ENCODE measurements at regions not wholly inside any gene's neighbourhood (a gene's known extent, or its start where the extent isn't known, plus 50 kb on each side); places are given as distances from the start of the nearest gene placed in this dataset.

DNA sequence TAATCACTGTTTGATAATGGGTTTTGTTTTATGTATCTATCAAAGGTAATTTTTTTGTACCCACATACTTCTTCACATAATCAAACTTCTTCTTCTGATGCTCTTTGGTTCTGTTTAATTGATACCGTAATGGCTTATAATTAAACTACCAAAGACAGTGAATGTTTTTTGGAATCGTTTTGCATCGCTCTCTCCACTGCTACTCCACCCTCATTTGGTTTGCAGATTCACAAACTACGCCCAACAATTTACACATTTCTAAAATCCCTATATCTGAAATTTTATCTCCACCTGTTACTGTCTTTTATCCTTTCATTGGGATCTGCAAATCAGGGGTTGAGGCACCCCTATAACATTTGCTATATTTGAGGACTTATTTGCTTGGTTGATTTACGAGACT lies 319.6 kb downstream of the RWDD3 start:
- Histone ChIP-seq H3K9me3 (ENCODE audit: insufficient read depth, low read depth, low read length) (no peaks in the 10 kb centered on the region; the same call in 1 of the 2 replicates), H3K27me3 (ENCODE audit: insufficient read depth, low read length, poor library complexity, severe bottlenecking) (no peaks in the 10 kb centered on the region), H3K79me2 (ENCODE audit: insufficient read depth, low read length) (no peaks in the 10 kb centered on the region), H3K4me3 (ENCODE audit: low read length, poor library complexity, severe bottlenecking) (no peak overlapping the region), H3F3A (ENCODE audit: low read depth) (no peaks in the 10 kb centered on the region), H3K9ac (ENCODE audit: low read depth, low read length, poor library complexity, severe bottlenecking) (no peak overlapping the region), H3K9me2 (replicated peaks; ENCODE audit: low read depth, low read length) (no peaks in the 10 kb centered on the region), H3K4me1 (ENCODE audit: insufficient read depth, low read length, poor library complexity, severe bottlenecking) (no peaks in the 10 kb centered on the region), H3K4me2 (ENCODE audit: low read depth, low read length, poor library complexity, severe bottlenecking) (no peak overlapping the region), H3K36me3 (ENCODE audit: insufficient read depth, low read length) (no peaks in the 10 kb centered on the region), H2AFZ (ENCODE audit: low read length) (no peak overlapping the region), H4K20me1 (ENCODE audit: insufficient read depth, low read length, poor library complexity, severe bottlenecking) (no peaks in the 10 kb centered on the region)
- TF ChIP-seq, protein P1, sequence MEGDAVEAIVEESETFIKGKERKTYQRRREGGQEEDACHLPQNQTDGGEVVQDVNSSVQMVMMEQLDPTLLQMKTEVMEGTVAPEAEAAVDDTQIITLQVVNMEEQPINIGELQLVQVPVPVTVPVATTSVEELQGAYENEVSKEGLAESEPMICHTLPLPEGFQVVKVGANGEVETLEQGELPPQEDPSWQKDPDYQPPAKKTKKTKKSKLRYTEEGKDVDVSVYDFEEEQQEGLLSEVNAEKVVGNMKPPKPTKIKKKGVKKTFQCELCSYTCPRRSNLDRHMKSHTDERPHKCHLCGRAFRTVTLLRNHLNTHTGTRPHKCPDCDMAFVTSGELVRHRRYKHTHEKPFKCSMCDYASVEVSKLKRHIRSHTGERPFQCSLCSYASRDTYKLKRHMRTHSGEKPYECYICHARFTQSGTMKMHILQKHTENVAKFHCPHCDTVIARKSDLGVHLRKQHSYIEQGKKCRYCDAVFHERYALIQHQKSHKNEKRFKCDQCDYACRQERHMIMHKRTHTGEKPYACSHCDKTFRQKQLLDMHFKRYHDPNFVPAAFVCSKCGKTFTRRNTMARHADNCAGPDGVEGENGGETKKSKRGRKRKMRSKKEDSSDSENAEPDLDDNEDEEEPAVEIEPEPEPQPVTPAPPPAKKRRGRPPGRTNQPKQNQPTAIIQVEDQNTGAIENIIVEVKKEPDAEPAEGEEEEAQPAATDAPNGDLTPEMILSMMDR (conservative IDR thresholded peaks at IDR 0.05; ENCODE audit: low read length): no peak
- no peak for TF ChIP-seq EZH2phosphoT487 (IDR thresholded peaks at IDR 0.05; ENCODE audit: borderline replicate concordance)

DNA sequence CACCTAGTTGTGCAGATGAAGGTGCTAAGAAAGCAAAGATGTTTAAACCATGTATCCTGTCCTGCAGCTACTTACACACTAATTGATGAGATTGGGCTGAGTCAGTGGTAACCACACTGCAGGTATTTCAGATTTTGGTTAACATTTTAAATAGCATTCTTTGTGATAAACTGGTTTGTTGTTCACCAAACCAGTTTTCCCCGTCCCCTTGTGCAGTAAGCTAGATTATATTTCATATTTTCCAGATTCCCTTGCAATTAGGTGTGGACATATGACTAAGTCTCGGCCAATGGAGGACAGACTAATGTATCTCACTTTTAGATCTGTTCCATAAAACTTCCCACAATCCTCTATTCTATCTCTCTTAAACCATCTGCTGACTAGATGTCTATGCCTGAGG lies 320.4 kb downstream of the RWDD3 start:
- H3K4me3 ChIP-seq (ENCODE audit: low read length, poor library complexity, severe bottlenecking): no peak overlapping the region
- H3K4me1 ChIP-seq (ENCODE audit: insufficient read depth, low read length, poor library complexity, severe bottlenecking): no peaks in the 10 kb centered on the region
- no peaks in the 10 kb centered on the region for H3K79me2 ChIP-seq (ENCODE audit: insufficient read depth, low read length)
- H2AFZ ChIP-seq (ENCODE audit: low read length): no peak overlapping the region
- H4K20me1 ChIP-seq (ENCODE audit: insufficient read depth, low read length, poor library complexity, severe bottlenecking): no peaks in the 10 kb centered on the region
- no peaks in the 10 kb centered on the region for H3K9me2 ChIP-seq (replicated peaks; ENCODE audit: low read depth, low read length)
- no peaks in the 10 kb centered on the region; the same call in 1 of the 2 replicates for H3K9me3 ChIP-seq (ENCODE audit: insufficient read depth, low read depth, low read length)
- no peaks in the 10 kb centered on the region for H3F3A ChIP-seq (ENCODE audit: low read depth)
- H3K4me2 ChIP-seq (ENCODE audit: low read depth, low read length, poor library complexity, severe bottlenecking): no peak overlapping the region
- TF ChIP-seq, protein P1 (conservative IDR thresholded peaks at IDR 0.05; ENCODE audit: low read length): no peak
- no peak for TF ChIP-seq EZH2phosphoT487 (IDR thresholded peaks at IDR 0.05; ENCODE audit: borderline replicate concordance)
- H3K36me3 ChIP-seq (ENCODE audit: insufficient read depth, low read length): no peaks in the 10 kb centered on the region
- H3K27me3 ChIP-seq (ENCODE audit: insufficient read depth, low read length, poor library complexity, severe bottlenecking): no peaks in the 10 kb centered on the region
- H3K9ac ChIP-seq (ENCODE audit: low read depth, low read length, poor library complexity, severe bottlenecking): no peak overlapping the region

DNA sequence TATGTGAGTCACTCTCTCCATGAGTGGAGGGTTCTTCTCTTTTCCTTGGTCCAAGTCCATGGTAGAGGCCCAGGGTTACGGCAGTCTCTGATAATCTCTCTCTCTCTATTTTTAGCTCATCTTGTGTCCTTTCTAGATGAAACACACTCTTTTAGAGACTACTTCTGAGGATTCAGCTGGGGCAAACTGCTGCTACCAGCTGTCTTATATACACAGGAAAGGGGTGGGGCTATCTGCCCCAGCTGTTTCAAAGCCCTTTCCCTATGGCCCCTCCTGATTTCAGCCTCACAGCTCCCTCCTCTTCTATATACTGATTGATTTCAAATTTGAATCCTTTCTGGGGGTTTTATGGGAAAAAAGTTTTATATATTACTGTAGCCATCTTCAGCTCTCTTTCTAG lies 324.8 kb downstream of the RWDD3 start:
- Histone ChIP-seq H4K20me1 (ENCODE audit: insufficient read depth, low read length, poor library complexity, severe bottlenecking) (no peaks in the 10 kb centered on the region), H3K27me3 (ENCODE audit: insufficient read depth, low read length, poor library complexity, severe bottlenecking) (no peaks in the 10 kb centered on the region), H3K4me3 (ENCODE audit: low read length, poor library complexity, severe bottlenecking) (no peak overlapping the region), H3K79me2 (ENCODE audit: insufficient read depth, low read length) (no peaks in the 10 kb centered on the region), H3K4me1 (ENCODE audit: insufficient read depth, low read length, poor library complexity, severe bottlenecking) (no peaks in the 10 kb centered on the region), H3F3A (ENCODE audit: low read depth) (no peaks in the 10 kb centered on the region), H2AFZ (ENCODE audit: low read length) (no peak overlapping the region), H3K9me2 (replicated peaks; ENCODE audit: low read depth, low read length) (no peaks in the 10 kb centered on the region), H3K9ac (ENCODE audit: low read depth, low read length, poor library complexity, severe bottlenecking) (no peak overlapping the region), H3K4me2 (ENCODE audit: low read depth, low read length, poor library complexity, severe bottlenecking) (no peak overlapping the region), H3K9me3 (ENCODE audit: insufficient read depth, low read depth, low read length) (no peaks in the 10 kb centered on the region; the same call in 1 of the 2 replicates), H3K36me3 (ENCODE audit: insufficient read depth, low read length) (no peaks in the 10 kb centered on the region)
- TF ChIP-seq EZH2phosphoT487 (IDR thresholded peaks at IDR 0.05; ENCODE audit: borderline replicate concordance): no peak
- TF ChIP-seq, protein P1 (conservative IDR thresholded peaks at IDR 0.05; ENCODE audit: low read length): no peak
